Upper lobe of right lung (tissue), 1 donor: ENCODE measurements at regions not wholly inside any gene's neighbourhood (a gene's known extent, or its start where the extent isn't known, plus 50 kb on each side); places are given as distances from the start of the nearest gene placed in this dataset.

Experiments used
- ATAC-seq: fragments of 200-7000 bp; cut with Tn5 transposase; one replicate; pipeline ENCODE4 v1.9.1; 2020; ENCODE audit warnings: mild to moderate bottlenecking, moderate library complexity
- DNase-seq: peaks from one replicate; pipeline ENCODE4 v3.0.0-alpha.2; 2020
- H3K27ac ChIP-seq: fragments of 200-600 bp; one replicate; pipeline ENCODE4 v1.8.0; 2022
- H3K27me3 ChIP-seq: fragments of 200-600 bp; one replicate; pipeline ENCODE4 v1.8.0; 2022; ENCODE audit warnings: mild to moderate bottlenecking
- H3K36me3 ChIP-seq: fragments of 200-600 bp; one replicate; pipeline ENCODE4 v1.8.0; 2022
- H3K4me1 ChIP-seq: fragments of 200-600 bp; one replicate; pipeline ENCODE4 v1.8.0; 2022
- H3K4me3 ChIP-seq: fragments of 200-600 bp; one replicate; pipeline ENCODE4 v1.8.0; 2022; ENCODE audit warnings: mild to moderate bottlenecking
- H3K9me3 ChIP-seq: fragments of 200-600 bp; one replicate; pipeline ENCODE4 v1.8.0; 2022
- CTCF ChIP-seq: fragments of 200-600 bp; IDR thresholded peaks from one replicate; pipeline ENCODE4 v1.8.0; 2022; ENCODE audit warnings: antibody characterized with exemption
- intact Hi-C: fragments of 100-400 bp; cut with DNase I; formaldehyde crosslinking; loops from one replicate; pipeline ENCODE4 v1.11.0; 2022
- donor health status: DM: no; HTN: yes; CAD: no; lungs with severe emphysema.

- Histone ChIP-seq H3K36me3 (no peaks in the 10 kb centered on the region), H3K9me3 (no peaks in the 10 kb centered on the region), H3K4me3 (no peak overlapping the region), H3K27ac (no peak overlapping the region), H3K27me3 (no peaks in the 10 kb centered on the region), H3K4me1 (no peaks in the 10 kb centered on the region)
- ATAC-seq (peak; percentile 12), DNase-seq (no peak)
- no peak for TF ChIP-seq CTCF
- intact Hi-C loops = no loop called here
Measured at GRCh38 chr4:74583089-74583700, 138.3 kb downstream of the AREG start.

GRCh38 chr4:74583757-74584156 is 138.8 kb downstream of the AREG start:
- no peaks in the 10 kb centered on the region for H3K9me3 ChIP-seq
- H3K36me3 ChIP-seq = no peaks in the 10 kb centered on the region
- no peak overlapping the region for H3K27ac ChIP-seq
- ATAC-seq = no peak
- no peak for DNase-seq
- no peaks in the 10 kb centered on the region for H3K4me1 ChIP-seq
- H3K27me3 ChIP-seq = no peaks in the 10 kb centered on the region
- H3K4me3 ChIP-seq = no peak overlapping the region
- no peak for TF ChIP-seq CTCF
- intact Hi-C loops = no loop called here

GRCh38 chr4:74588350-74588749 is 143.4 kb downstream of the AREG start:
- H3K27ac ChIP-seq = no peak overlapping the region
- H3K9me3 ChIP-seq = no peaks in the 10 kb centered on the region
- ATAC-seq = no peak
- no peaks in the 10 kb centered on the region for H3K27me3 ChIP-seq
- TF ChIP-seq CTCF = no peak
- intact Hi-C loops = no loop called here
- DNase-seq = no peak
- H3K4me3 ChIP-seq = no peak overlapping the region
- no peaks in the 10 kb centered on the region for H3K4me1 ChIP-seq
- no peaks in the 10 kb centered on the region for H3K36me3 ChIP-seq

- Histone ChIP-seq H3K27me3 (no peaks in the 10 kb centered on the region), H3K27ac (no peak overlapping the region), H3K9me3 (no peaks in the 10 kb centered on the region), H3K4me3 (no peak overlapping the region), H3K36me3 (no peaks in the 10 kb centered on the region), H3K4me1 (no peaks in the 10 kb centered on the region)
- ATAC-seq (no peak), DNase-seq (no peak)
- intact Hi-C loops = no loop called here
- TF ChIP-seq CTCF = no peak
Measured at GRCh38 chr4:74590476-74590875, 145.5 kb downstream of the AREG start.

- H3K27ac ChIP-seq = no peak overlapping the region
- TF ChIP-seq CTCF = no peak
- no peak for ATAC-seq
Measured at GRCh38 chr4:74598611-74599325, 153.8 kb downstream of the AREG start.

More at GRCh38 chr4:74598611-74599325, 153.8 kb downstream of the AREG start:
- Histone ChIP-seq H3K4me1 (no peaks in the 10 kb centered on the region), H3K27me3 (no peaks in the 10 kb centered on the region), H3K4me3 (no peak overlapping the region), H3K36me3 (no peaks in the 10 kb centered on the region), H3K9me3 (no peaks in the 10 kb centered on the region)
- intact Hi-C loops = loop anchor here (5.0 kb wide), 1 partner anchor 134 kb away; no protein-coding TSS in a partner anchor
- DNase-seq = no peak
